ENCODE measurements at regions not wholly inside any gene's neighbourhood (a gene's known extent, or its start where the extent isn't known, plus 50 kb on each side); places are given as distances from the start of the nearest gene placed in this dataset.
"Not testable (repeated sequence)": the region's sequence is repeated elsewhere in the genome, so short reads cannot be mapped to it uniquely, and the experiment has no call there.

DNA sequence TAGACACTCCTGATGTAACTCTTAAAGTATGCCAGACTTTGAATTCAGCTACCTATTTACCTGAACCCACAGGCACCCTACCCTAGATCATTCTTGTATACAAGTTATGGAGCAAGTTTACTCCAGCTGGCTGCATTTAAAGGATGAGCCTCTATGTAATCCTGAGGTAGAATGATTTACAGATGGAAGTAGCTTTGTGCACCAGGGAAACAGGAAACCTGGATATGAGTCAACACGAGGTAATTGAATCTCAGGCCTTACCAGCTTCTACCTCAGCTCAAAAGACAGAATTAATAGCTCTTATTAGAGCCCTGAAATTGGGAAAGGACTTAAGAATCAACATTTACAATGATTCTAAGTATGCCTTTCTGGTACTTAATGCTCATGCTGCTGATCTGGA, 119.8 kb downstream of the AGTR2 start:
- DNase-seq (ENCODE audit: low read depth), result no peak

DNA sequence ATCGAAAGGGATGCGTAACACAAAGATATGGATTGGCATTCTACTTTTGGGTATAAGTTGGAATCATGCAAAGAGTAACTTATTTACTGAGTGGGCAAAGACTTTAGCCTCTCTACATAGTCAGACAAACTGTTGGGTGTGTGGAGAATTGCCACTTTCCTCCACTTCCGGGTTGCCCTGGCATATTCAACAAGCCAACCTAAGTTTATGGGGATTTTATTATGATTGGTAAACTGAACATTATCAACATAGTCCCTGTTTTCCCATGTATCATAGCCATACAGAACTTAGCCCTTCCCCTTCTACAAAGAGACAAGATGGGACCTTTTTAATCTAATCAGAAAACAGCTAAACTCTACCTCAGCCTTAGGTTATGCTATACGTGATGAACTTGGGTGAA, 121.6 kb downstream of the AGTR2 start:
- DNase-seq (ENCODE audit: low read depth), result no peak

DNA sequence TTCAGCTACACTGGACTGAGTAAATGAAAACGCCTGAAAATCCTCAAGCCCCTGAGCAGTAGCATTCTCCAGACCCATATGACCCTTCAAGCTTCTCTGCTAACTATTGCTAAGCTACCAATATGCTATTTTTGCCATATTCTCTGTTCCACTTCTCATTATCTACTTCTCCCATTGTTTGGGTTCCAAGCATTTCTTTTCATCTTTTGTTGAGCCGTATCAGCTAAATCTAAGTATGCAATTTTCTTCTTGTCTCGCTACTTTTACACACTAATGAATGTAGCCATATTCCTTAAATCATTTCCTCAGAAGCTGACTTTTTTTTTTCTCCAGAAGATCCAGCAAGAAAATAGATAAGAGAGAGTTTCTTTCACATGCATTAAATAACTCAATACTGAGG, 128.4 kb downstream of the AGTR2 start:
- no peak for DNase-seq (ENCODE audit: low read depth)

DNA sequence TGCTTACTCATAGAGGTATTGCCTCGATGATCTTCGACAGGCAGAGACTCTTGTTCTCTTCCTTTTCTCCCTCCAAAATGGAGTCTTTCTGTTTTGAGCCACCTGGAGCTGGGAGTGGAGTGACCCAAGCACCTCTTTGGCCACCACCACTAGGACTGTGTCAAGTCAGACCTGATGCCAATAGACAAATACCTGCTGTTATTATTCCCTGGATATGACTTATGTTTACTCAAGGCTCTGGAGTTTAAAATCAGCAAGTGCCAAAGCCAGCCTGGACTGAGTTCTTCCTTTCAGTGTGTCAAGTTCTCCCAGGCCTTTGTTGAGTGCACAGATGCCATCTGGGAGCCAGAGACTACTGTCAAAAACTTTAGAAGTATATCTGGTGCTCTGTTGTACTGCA, 130.2 kb upstream of the SLC6A14 start:
- no peak for DNase-seq (ENCODE audit: low read depth)

DNA sequence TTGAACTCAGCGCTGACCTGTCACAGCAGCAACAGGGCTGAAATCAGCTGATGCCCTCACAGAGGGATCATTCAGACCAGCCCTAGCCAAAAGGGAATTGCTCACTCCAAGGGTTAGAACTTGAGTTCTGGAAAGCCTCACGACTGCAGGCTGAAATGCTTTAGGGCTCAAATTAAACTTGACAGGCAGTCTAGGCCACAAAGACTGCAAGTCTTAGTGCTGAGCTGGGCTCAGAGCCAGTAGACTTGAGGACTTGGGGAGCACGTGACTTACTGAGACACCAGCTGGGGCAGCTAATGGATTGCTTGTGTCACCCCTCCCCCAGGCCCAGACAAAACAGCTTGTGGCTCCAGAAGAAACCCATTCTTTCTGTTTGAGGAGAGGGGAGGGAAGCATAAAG, 119.0 kb upstream of the SLC6A14 start:
- no peak for DNase-seq (ENCODE audit: low read depth)

DNA sequence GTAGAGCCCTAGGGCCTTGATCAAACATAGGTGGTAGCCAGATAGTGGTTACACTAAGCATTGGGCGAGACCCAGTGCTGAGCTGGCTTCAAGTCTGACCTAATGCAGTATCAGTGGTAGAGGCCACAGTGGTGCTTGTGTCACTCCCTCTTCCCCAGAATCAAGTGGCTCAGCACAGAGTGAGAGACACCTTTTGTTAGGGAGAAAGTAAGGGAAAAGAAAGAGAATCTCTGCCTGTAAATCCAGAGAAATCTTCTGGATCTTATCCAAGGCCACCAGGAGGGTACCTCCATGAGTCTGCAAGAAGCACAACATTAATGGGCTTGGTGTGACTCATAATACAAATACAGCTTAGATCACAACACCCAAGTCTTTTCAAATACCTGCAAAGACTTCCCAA, 117.7 kb upstream of the SLC6A14 start:
- DNase-seq (ENCODE audit: low read depth), result no peak

DNA sequence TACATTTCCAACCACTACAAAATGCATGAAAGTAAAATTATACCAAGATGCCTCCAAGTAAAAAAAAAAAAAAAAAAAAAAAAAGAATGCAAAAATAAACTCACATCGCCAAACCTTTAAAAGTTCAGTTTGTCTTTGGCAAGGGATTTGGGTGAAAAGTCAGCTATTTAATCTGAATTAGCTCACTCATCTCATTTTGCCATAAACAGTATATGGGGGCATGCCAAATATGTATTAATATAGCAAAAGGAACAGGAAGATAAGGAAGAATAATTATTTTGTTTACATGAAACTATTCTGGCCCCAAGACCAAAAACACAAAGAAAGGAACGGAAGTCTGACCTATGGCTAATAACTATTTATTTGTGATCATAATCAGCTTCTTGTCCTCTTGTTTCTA, 114.7 kb upstream of the SLC6A14 start:
- no peak for DNase-seq (ENCODE audit: low read depth)

DNA sequence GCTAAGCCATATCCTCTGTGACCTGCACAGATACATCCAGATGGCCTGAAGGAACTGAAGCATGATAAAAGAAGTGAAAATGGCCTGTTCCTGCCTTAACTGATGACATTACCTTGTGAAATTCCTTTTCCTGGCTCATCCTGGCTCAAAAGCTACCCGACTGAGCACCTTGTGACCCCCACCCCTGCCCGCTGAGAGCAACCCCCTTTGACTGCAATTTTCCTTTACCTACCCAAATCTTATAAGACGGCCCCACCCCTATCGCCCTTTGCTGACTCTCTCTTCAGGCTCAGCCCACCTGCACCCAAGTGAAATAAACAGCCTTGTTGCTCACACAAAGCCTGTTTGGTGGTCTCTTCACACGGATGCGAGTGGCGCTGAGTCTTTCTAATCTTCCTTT, 104.4 kb upstream of the SLC6A14 start:
- not testable (repeated sequence) for DNase-seq (ENCODE audit: low read depth)

DNA sequence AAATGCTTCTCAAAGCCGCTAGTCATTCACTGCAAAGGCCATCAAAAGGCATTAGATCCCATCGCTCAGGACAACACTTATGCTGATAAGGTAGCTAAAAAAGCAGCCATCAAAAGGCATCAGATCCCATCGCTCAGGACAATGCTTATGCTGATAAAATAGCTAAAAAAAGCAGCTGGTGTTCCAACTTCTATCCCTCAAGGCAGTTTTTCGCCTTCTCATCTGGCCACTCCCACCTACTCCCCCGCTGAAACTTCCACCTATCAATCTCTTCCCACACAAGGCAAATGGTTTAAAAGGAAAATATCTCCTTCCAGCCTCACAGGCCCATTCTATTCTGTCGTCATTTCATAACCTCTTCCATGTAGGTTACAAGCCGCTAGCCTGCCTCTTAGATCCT, 101.6 kb upstream of the SLC6A14 start:
- not testable (repeated sequence) for DNase-seq (ENCODE audit: low read depth)

DNA sequence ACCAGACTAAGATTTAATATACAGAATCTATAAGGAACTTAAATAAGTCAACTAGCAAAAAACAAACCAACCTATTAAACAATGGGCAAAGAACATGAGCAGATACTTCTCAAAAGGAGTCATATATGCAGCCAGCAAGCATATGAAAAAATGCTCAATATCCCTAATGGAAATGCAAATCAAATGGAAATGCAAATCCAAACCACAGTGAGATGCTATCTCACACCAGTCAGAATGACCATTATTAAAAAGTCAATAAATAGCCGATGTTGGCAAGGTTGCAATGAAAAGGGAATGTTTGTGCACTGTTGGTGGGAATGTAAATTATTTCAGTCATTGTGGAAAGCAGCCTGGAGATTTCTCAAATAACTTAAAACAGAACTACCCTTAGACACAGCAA, 97.0 kb upstream of the SLC6A14 start:
- no peak for DNase-seq (ENCODE audit: low read depth)

DNA sequence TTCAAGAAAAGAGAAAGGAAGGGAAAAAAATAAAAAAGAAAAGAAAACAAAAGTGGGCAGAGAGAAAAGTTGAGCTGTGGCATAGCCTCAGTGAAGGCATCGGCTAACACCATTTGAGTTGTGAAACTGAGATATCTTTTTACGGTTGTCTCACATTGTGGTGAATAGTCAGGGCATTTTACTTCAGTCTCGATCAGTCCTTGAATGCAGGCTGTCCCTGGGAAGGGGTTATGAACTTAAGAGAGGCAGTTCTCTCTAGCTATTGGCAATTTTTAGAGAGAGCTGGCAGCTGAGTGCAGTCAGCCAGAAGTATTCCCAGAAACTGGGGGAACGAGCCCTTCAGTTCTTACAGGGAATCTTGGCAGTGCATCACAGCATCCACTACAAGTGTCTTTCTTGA, 93.5 kb upstream of the SLC6A14 start:
- DNase-seq (ENCODE audit: low read depth), result no peak

DNA sequence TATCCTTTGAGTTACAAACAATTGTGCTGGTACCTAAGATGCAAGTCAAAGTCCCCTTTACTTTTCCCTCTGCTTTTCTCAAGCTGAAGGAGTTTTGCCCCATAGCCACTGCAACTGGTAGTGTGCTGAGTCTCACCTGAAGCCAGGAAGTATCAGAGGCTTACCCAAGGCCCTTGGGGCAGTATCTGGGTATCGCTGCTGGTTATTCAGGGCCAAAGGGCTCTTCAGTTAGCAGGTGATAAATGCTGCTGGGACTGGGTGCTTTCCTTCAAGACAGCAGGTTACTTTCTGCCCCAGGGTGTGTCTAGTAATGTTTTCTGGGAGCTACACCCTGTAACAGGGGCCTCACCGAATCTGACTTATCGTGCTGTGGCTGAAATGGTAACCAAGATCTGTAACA, 90.4 kb upstream of the SLC6A14 start:
- DNase-seq (ENCODE audit: low read depth), result no peak

DNA sequence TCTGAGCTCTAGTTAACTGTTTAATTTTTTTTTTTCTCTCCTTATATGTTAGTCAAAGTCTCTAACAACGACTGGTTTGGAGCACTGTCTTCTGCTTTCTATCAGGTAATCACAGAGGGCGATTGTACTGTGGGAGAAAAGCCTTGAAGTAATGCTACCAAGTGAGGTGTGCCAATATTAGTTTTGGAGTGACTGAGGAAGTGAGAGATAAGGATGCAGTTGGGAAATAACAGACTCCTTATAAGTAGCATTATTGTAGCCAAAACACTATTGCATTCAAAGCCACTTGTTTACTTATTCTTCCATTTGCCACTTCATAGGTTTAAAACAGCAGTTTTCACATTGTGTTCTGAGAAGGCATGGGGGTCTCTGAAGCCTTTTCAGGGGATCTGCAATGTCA, 79.1 kb upstream of the SLC6A14 start:
- DNase-seq (ENCODE audit: low read depth), result no peak

DNA sequence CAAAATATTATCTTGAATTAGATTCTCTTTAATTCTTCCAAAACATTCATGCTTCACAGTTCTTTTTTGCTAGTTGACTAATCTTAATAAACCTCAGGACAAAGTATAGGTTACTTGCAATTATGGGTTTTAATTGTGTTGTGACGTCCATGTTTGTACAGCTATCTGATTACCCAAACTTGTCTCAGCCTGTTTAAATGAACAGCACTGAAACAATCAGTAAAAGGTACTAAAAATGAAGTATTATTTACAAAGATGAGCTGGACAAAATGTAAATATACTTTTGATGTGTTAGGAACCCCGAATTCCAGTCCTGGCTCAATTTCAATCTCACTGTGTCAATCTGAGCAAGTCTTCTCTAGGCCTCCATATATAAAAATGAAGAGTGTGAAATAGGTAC, 57.4 kb upstream of the SLC6A14 start:
- no peak for DNase-seq (ENCODE audit: low read depth)

DNA sequence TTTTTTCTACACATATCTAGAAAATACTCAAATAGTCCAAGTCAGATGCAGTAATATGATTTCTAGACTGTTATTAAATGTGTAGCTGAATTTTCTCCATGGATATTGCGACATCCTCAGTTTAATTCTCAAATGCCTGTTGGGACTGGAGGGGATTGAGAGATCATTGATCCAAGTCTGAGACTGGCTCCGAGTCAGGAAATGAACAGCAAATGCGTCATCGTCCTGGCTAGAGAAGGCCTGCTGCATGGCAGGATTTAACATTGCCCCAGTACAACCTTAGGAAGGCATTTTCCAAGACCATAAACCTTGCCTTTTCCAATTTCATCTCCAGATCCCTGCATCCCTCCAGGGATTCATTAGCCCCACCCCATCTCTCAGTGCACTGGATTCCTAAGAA, 56.6 kb upstream of the SLC6A14 start:
- peak; percentile 4 for DNase-seq (ENCODE audit: low read depth)

DNA sequence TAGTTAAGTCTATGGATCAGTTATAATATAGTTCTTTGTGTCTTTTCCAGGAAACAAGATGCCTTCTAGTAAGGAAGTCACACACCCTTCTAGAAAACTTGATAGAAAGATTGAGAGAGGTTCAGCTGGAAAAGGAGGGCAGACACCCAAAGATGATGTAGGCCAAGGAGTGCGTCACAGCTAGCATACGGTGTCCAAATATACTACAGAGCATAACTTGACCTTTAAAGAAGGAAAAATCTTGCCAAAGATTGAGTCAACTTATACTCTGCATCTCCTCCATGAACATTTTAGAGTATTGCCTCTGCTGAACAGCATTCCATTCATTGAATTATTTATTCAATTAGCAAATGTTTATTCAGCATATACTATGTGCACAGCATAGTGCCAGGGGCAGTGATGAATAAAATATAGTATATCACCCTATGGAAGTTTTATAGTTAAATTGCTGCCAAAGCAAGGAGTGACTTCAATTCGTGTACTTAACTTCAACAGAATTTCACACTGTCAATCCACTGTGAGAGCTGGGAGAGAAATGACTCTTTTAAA, 51.9 kb upstream of the SLC6A14 start:
- no peak for DNase-seq (ENCODE audit: low read depth)
